ENCODE measurements at regions not wholly inside any gene's neighbourhood (a gene's known extent, or its start where the extent isn't known, plus 50 kb on each side); places are given as distances from the start of the nearest gene placed in this dataset.

GRCh38 chr10:83371696-83372490, 767.4 kb upstream of the GHITM start:
- TF ChIP-seq, protein P1, sequence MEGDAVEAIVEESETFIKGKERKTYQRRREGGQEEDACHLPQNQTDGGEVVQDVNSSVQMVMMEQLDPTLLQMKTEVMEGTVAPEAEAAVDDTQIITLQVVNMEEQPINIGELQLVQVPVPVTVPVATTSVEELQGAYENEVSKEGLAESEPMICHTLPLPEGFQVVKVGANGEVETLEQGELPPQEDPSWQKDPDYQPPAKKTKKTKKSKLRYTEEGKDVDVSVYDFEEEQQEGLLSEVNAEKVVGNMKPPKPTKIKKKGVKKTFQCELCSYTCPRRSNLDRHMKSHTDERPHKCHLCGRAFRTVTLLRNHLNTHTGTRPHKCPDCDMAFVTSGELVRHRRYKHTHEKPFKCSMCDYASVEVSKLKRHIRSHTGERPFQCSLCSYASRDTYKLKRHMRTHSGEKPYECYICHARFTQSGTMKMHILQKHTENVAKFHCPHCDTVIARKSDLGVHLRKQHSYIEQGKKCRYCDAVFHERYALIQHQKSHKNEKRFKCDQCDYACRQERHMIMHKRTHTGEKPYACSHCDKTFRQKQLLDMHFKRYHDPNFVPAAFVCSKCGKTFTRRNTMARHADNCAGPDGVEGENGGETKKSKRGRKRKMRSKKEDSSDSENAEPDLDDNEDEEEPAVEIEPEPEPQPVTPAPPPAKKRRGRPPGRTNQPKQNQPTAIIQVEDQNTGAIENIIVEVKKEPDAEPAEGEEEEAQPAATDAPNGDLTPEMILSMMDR (IDR thresholded peaks at IDR 0.05; ENCODE audit: low read length): no peak
- no peak for TF ChIP-seq EZH2 (optimal IDR thresholded peaks at IDR 0.05; ENCODE audit: low read depth, low read length)

Data from MM.1S (cell line).